SH-SY5Y (cell line): ENCODE measurements at regions not wholly inside any gene's neighbourhood (a gene's known extent, or its start where the extent isn't known, plus 50 kb on each side); places are given as distances from the start of the nearest gene placed in this dataset.

Experiments used
- GATA2 ChIP-seq: IDR thresholded peaks from 2 replicates; pipeline ENCODE4 v1.6.1; 2011; ENCODE audit warnings: mild to moderate bottlenecking, low read depth, low read length
- GATA3 ChIP-seq: IDR thresholded peaks from 2 replicates; pipeline ENCODE4 v1.6.1; 2011; ENCODE audit warnings: low read depth, mild to moderate bottlenecking, low read length, moderate library complexity

- TF ChIP-seq GATA3 (no peak), GATA2 (no peak)
These were observed 219.7 kb upstream of the PRSS1 start for GRCh38 chr7:142529591-142529990.
